Vagina (tissue), 2 donors: ENCODE measurements at regions not wholly inside any gene's neighbourhood (a gene's known extent, or its start where the extent isn't known, plus 50 kb on each side); places are given as distances from the start of the nearest gene placed in this dataset.

ENCODE experiments used
- POLR2A ChIP-seq, 2 donors: fragments of 450-650 bp; IDR thresholded peaks; one replicate each; pipeline ENCODE4 v1.6.1; 2017; ENCODE audit warnings: antibody characterized with exemption in 2 of 2, mild to moderate bottlenecking in 2 of 2, moderate library complexity in 2 of 2
- TF ChIP-seq, protein P1 (sequence below), 3 experiments: fragments of 450-650 bp in 2 of 3; fragments of 200-600 bp in 1 of 3; sonication (generic) in 1 of 3; IDR thresholded peaks; one replicate each; pipeline ENCODE4 v1.5.1; 2017 to 2019; ENCODE audit warnings: antibody characterized with exemption in 3 of 3, mild to moderate bottlenecking in 2 of 3, moderate library complexity in 2 of 3

DNA sequence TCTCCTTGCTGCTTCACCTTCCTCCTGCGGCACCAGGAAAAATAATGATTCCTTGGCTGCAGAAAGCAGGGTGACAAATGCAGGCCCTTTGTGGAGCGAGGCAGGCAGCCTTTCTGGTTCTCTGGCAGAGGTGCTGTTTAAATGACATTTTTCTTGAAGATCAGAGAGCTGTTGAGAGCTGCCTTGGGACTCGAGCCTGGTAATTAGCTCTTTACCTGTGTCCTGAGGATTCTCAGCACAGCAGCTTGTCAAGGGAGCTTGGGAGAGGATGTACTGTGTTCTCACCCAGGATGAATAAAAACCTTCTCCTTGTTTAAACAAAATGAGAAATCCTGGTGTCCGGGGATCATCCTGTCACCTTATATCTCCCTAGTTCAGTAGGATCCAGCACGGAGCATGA lies 204.0 kb downstream of the AACS start:
- no peak for TF ChIP-seq POLR2A (IDR thresholded peaks at IDR 0.05)
- TF ChIP-seq, protein P1, sequence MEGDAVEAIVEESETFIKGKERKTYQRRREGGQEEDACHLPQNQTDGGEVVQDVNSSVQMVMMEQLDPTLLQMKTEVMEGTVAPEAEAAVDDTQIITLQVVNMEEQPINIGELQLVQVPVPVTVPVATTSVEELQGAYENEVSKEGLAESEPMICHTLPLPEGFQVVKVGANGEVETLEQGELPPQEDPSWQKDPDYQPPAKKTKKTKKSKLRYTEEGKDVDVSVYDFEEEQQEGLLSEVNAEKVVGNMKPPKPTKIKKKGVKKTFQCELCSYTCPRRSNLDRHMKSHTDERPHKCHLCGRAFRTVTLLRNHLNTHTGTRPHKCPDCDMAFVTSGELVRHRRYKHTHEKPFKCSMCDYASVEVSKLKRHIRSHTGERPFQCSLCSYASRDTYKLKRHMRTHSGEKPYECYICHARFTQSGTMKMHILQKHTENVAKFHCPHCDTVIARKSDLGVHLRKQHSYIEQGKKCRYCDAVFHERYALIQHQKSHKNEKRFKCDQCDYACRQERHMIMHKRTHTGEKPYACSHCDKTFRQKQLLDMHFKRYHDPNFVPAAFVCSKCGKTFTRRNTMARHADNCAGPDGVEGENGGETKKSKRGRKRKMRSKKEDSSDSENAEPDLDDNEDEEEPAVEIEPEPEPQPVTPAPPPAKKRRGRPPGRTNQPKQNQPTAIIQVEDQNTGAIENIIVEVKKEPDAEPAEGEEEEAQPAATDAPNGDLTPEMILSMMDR (IDR thresholded peaks at IDR 0.05) = no peak
